A673 (cell line): ENCODE measurements at regions not wholly inside any gene's neighbourhood (a gene's known extent, or its start where the extent isn't known, plus 50 kb on each side); places are given as distances from the start of the nearest gene placed in this dataset.
A peak's percentile ranks its signal among the peaks of the same experiment; 100 is the strongest.

Source experiments
- BruUV-seq: library from RNA; stranded (reverse); fragments of 400-500 nt; replicated peaks from 2 replicates; lab custom pipeline; 2021; lab: Mats Ljungman, UMichigan
- CTCF ChIA-PET: fragments of 300-600 bp; sonication (Branson Sonifier 250); formaldehyde crosslinking; loops from one replicate; lab custom pipeline; 2022; ENCODE audit warnings: antibody characterized with exemption; lab: Charles Lee
- POLR2A ChIA-PET: fragments of 300-600 bp; sonication (Branson Sonifier 250); formaldehyde crosslinking; loops from one replicate; lab custom pipeline; 2022; ENCODE audit warnings: antibody characterized with exemption; ENCODE audit not compliant: low non-redundant PET; lab: Charles Lee
- DNase-seq: peaks from one replicate; pipeline ENCODE4 v3.0.0-alpha.2; 2015; ENCODE audit warnings: low spot score
- H3K27ac ChIP-seq: fragments of 200-600 bp; sonication (generic); 2 replicates; pipeline ENCODE4 v1.5.1; 2016; ENCODE audit warnings: mixed run types, low read depth, mild to moderate bottlenecking, mixed read lengths, antibody characterized with exemption, low read length; ENCODE audit not compliant: poor library complexity, severe bottlenecking
- H3K27me3 ChIP-seq: fragments of 200-600 bp; sonication (generic); replicated peaks from 2 replicates; pipeline ENCODE4 v1.6.1; 2017; ENCODE audit warnings: mixed run types, low read depth, mild to moderate bottlenecking, mixed read lengths, antibody characterized with exemption, low read length; ENCODE audit not compliant: insufficient read depth, poor library complexity
- H3K36me3 ChIP-seq: fragments of 200-600 bp; sonication (generic); 2 replicates; pipeline ENCODE4 v1.6.1; 2016; ENCODE audit warnings: mixed run types, mild to moderate bottlenecking, mixed read lengths, antibody characterized with exemption, low read length; ENCODE audit not compliant: insufficient read depth, poor library complexity, severe bottlenecking
- H3K4me1 ChIP-seq: fragments of 200-600 bp; sonication (generic); 2 replicates; pipeline ENCODE4 v1.6.1; 2017; ENCODE audit warnings: mixed run types, mild to moderate bottlenecking, mixed read lengths, antibody characterized with exemption, low read length; ENCODE audit not compliant: insufficient read depth, poor library complexity, severe bottlenecking
- H3K4me3 ChIP-seq: fragments of 200-600 bp; sonication (generic); 2 replicates; pipeline ENCODE4 v1.5.1; 2016; ENCODE audit warnings: low read depth, mixed run types, mild to moderate bottlenecking, mixed read lengths, low read length; ENCODE audit not compliant: poor library complexity, severe bottlenecking
- H3K9me3 ChIP-seq: fragments of 200-600 bp; sonication (generic); 2 replicates; pipeline ENCODE4 v1.6.1; 2016; ENCODE audit warnings: mixed run types, low read depth, mild to moderate bottlenecking, mixed read lengths, antibody characterized with exemption, low read length; ENCODE audit not compliant: poor library complexity, severe bottlenecking
- EZH2 ChIP-seq: fragments of 200-600 bp; sonication (generic); IDR thresholded peaks from 2 replicates; pipeline ENCODE4 v1.6.1; 2017; ENCODE audit warnings: borderline replicate concordance, low read depth, mild to moderate bottlenecking, mixed read lengths, antibody characterized with exemption, low read length; ENCODE audit not compliant: poor library complexity, severe bottlenecking
- intact Hi-C: fragments of 100-400 bp; cut with micrococcal nuclease; formaldehyde crosslinking; loops from one replicate; pipeline ENCODE4 v1.10.0; 2022; ENCODE audit not compliant: unreplicated experiment
- TF ChIP-seq, protein P1 (sequence below): fragments of 300-800, 200-600 bp; sonication (generic); conservative IDR thresholded peaks from 2 replicates; pipeline ENCODE4 v1.5.1; 2017; ENCODE audit warnings: low read depth, mild to moderate bottlenecking, antibody characterized with exemption, low read length, moderate library complexity, mixed read lengths

DNA sequence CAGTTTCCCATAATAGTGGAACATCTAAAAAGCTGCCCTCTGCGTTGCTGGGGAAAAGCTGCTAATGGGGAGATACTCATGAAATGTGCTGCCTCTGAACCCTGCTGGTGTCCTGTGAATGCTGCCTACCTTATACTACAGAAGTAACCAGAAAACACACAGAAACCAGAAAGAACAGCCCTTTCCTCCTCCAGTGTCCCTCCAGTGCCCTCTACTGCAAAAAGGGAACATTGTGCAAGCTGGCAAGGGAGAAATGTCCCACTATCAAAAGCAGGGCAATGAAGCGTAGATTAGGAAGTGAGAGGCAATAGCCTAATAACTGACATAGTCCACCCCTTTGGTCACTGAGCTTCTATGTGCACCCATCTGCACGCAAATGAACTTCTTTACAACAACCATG, 162.7 kb upstream of the ETAA1 start:
- CTCF ChIA-PET, result interaction anchor here (0.8 to 3.4 kb wide), 3 partner anchors 416 to 805 kb away, joined by 3 to 11 read pairs (median 3); no protein-coding TSS in a partner anchor
- Histone ChIP-seq H3K36me3 (no peaks in the 10 kb centered on the region), H3K4me1 (peaks cover 25% of the 10 kb centered on the region), H3K27me3 (no peaks in the 10 kb centered on the region), H3K9me3 (no peaks in the 10 kb centered on the region), H3K4me3 (no peak overlapping the region), H3K27ac (no peak overlapping the region)
- BruUV-seq, result no TSS peak
- no peak for TF ChIP-seq EZH2
- TF ChIP-seq, protein P1, sequence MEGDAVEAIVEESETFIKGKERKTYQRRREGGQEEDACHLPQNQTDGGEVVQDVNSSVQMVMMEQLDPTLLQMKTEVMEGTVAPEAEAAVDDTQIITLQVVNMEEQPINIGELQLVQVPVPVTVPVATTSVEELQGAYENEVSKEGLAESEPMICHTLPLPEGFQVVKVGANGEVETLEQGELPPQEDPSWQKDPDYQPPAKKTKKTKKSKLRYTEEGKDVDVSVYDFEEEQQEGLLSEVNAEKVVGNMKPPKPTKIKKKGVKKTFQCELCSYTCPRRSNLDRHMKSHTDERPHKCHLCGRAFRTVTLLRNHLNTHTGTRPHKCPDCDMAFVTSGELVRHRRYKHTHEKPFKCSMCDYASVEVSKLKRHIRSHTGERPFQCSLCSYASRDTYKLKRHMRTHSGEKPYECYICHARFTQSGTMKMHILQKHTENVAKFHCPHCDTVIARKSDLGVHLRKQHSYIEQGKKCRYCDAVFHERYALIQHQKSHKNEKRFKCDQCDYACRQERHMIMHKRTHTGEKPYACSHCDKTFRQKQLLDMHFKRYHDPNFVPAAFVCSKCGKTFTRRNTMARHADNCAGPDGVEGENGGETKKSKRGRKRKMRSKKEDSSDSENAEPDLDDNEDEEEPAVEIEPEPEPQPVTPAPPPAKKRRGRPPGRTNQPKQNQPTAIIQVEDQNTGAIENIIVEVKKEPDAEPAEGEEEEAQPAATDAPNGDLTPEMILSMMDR, result peak; percentile 84
- intact Hi-C loops, result loop anchor here (2.0 to 10.0 kb wide), 4 partner anchors 360 to 1590 kb away; no protein-coding TSS in a partner anchor
- DNase-seq, result peak; percentile 88
- POLR2A ChIA-PET, result no interaction called here

DNA sequence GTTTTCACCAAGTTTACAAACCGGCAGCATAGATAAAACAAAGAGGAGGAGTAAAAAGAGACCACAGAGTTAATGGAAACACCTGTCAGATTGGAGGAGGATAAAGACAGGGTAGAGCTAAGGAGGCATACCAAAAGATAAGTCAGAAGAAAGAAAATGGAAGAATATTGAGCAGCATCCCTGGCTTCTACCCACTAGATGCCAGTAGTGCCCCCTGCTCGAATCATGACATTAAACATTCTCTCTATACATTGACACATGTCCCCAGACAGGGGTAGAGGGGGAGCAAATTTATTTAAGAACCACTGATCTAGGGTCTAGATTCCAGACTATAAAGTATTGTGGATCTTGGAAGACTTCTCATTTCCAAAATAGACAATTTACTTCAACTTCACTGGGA, 159.8 kb upstream of the ETAA1 start:
- Histone ChIP-seq H3K4me1 (peaks cover 43% of the 10 kb centered on the region), H3K36me3 (no peaks in the 10 kb centered on the region), H3K9me3 (no peaks in the 10 kb centered on the region), H3K27ac (no peak overlapping the region), H3K4me3 (no peak overlapping the region), H3K27me3 (no peaks in the 10 kb centered on the region)
- ChIA-PET CTCF (interaction anchor here (3.4 kb wide), 1 partner anchor 414 kb away, joined by 11 read pairs; no protein-coding TSS in a partner anchor), POLR2A (interaction anchor here (0.5 kb wide), 1 partner anchor 608 kb away, joined by 3 read pairs; no protein-coding TSS in a partner anchor)
- intact Hi-C loops, result loop anchor here (2.0 to 10.0 kb wide), 5 partner anchors 85 to 1592 kb away; no protein-coding TSS in a partner anchor
- no TSS peak for BruUV-seq
- peak; percentile 45 for DNase-seq
- TF ChIP-seq EZH2, result no peak
- TF ChIP-seq, protein P1, result peak; percentile 51

DNA sequence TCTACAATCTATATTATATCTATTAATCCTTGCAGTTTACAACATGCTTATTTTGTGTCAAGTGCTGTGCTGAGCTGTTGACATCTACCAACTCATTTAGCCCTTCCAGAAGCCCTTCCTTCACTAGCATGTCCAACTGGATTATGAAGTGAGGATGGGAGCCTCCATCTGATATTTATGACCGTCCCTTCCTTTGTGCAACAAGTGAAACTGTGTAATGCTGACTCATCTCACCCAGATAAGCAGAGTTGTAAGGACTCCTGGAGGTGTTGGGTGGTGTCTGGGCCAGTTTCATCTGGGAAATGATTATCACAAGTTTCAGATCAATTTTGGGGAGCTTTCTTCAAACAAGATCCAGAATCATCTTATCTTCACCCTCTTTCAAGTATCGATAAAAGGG, 156.6 kb upstream of the ETAA1 start:
- Histone ChIP-seq H3K36me3 (no peaks in the 10 kb centered on the region), H3K9me3 (no peaks in the 10 kb centered on the region), H3K4me3 (no peak overlapping the region), H3K27ac (no peak overlapping the region), H3K27me3 (no peaks in the 10 kb centered on the region), H3K4me1 (peaks cover 29% of the 10 kb centered on the region)
- peak; percentile 49 for DNase-seq
- intact Hi-C loops, result loop anchor here (10.0 kb wide), 1 partner anchor 794 kb away; no protein-coding TSS in a partner anchor
- BruUV-seq, result no TSS peak
- ChIA-PET POLR2A (no interaction called here), CTCF (no interaction called here)
- no peak for TF ChIP-seq EZH2
- TF ChIP-seq, protein P1, result no peak
